ENCODE measurements at regions not wholly inside any gene's neighbourhood (a gene's known extent, or its start where the extent isn't known, plus 50 kb on each side); places are given as distances from the start of the nearest gene placed in this dataset.

DNA sequence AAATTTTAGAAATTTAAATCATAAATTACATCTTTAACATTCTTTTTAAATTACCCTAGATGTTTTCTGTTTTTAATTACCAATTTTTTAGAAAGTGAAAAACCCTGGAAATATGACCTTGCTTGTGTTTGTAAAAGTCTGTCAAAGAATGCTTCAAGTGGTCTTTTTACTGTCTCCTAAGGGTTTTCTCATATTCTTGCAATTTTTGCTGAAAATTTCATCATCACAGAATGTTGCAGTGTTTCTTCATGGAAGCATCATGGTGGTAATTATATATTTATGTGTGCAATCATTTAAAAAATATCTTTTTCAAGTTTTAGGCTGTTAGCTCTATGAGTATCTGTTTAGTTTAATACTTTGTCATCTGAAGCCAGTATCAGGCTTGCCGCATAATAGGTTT is 178.2 kb downstream of the HDGFL1 start:
- Histone ChIP-seq H3K79me2 (ENCODE audit: low read length) (no peaks in the 10 kb centered on the region), H3K9ac (ENCODE audit: low read length) (no peak overlapping the region), H3K4me2 (ENCODE audit: low read length) (no peak overlapping the region), H3K27ac (ENCODE audit: low read length) (no peak overlapping the region), H3K4me3 (ENCODE audit: low read length) (no peak overlapping the region), H2AFZ (ENCODE audit: low read depth, low read length) (no peak overlapping the region), H3K9me3 (ENCODE audit: insufficient read depth, low read length) (no peaks in the 10 kb centered on the region), H3K4me1 (ENCODE audit: low read length) (peaks cover 4% of the 10 kb centered on the region; the same call in 1 of the 2 replicates), H3K27me3 (ENCODE audit: low read depth, low read length) (no peaks in the 10 kb centered on the region), H4K20me1 (ENCODE audit: insufficient read depth, low read length) (no peaks in the 10 kb centered on the region), H3K36me3 (replicated peaks; ENCODE audit: low read depth, low read length) (no peaks in the 10 kb centered on the region)
- TF ChIP-seq, protein P1, sequence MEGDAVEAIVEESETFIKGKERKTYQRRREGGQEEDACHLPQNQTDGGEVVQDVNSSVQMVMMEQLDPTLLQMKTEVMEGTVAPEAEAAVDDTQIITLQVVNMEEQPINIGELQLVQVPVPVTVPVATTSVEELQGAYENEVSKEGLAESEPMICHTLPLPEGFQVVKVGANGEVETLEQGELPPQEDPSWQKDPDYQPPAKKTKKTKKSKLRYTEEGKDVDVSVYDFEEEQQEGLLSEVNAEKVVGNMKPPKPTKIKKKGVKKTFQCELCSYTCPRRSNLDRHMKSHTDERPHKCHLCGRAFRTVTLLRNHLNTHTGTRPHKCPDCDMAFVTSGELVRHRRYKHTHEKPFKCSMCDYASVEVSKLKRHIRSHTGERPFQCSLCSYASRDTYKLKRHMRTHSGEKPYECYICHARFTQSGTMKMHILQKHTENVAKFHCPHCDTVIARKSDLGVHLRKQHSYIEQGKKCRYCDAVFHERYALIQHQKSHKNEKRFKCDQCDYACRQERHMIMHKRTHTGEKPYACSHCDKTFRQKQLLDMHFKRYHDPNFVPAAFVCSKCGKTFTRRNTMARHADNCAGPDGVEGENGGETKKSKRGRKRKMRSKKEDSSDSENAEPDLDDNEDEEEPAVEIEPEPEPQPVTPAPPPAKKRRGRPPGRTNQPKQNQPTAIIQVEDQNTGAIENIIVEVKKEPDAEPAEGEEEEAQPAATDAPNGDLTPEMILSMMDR (IDR thresholded peaks at IDR 0.05; ENCODE audit: low read depth, low read length) = no peak
- no peak for TF ChIP-seq EZH2phosphoT487 (IDR thresholded peaks at IDR 0.05; ENCODE audit: low read depth)

DNA sequence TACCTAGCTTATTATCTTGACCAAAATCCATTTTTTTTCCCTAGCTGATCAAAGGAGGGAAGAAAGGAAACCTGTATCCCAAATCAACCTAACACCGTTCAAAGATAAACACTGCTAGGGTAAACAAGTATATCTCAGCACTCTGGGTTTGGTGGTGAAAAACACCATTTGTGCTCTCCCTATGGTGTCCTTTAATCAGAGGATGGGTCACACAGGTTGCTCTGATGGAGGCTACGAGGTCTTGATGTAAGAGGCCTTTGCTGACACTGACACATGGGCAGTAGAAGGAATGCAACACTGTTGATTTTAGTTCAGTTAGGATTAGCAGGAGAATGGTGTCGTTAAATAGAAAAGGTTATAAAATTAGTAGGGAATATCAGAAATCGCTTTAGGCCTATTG is 179.3 kb downstream of the HDGFL1 start:
- Histone ChIP-seq H3K79me2 (ENCODE audit: low read length) (no peaks in the 10 kb centered on the region), H3K9ac (ENCODE audit: low read length) (no peak overlapping the region), H3K27me3 (ENCODE audit: low read depth, low read length) (no peaks in the 10 kb centered on the region), H3K4me1 (ENCODE audit: low read length) (peaks cover 4% of the 10 kb centered on the region; the same call in 1 of the 2 replicates), H3K9me3 (ENCODE audit: insufficient read depth, low read length) (no peaks in the 10 kb centered on the region), H3K36me3 (replicated peaks; ENCODE audit: low read depth, low read length) (no peaks in the 10 kb centered on the region), H3K4me3 (ENCODE audit: low read length) (no peak overlapping the region), H4K20me1 (ENCODE audit: insufficient read depth, low read length) (no peaks in the 10 kb centered on the region), H2AFZ (ENCODE audit: low read depth, low read length) (no peak overlapping the region), H3K27ac (ENCODE audit: low read length) (no peak overlapping the region), H3K4me2 (ENCODE audit: low read length) (no peak overlapping the region)
- no peak for TF ChIP-seq EZH2phosphoT487 (IDR thresholded peaks at IDR 0.05; ENCODE audit: low read depth)
- TF ChIP-seq, protein P1 (IDR thresholded peaks at IDR 0.05; ENCODE audit: low read depth, low read length) = no peak

DNA sequence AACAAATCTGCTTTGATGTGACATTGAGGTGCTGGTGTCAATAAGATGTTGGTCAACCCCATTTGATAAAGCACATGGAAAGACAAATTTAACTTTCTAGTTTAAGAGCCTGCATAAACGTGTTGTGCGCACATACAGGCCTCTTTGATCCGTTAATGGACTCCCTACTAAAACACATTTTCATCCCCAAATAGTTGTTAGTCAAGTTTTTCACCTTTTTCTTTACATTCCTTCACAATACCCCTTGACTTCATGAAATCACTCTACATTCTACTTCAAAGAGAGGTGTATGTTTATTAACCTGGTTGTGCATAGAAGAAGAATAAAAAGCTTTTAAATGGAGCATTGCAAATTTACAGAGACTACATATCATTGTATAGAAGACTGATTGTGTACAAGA is 180.3 kb downstream of the HDGFL1 start:
- no peaks in the 10 kb centered on the region for H3K36me3 ChIP-seq (replicated peaks; ENCODE audit: low read depth, low read length)
- no peak overlapping the region for H3K4me2 ChIP-seq (ENCODE audit: low read length)
- TF ChIP-seq, protein P1 (IDR thresholded peaks at IDR 0.05; ENCODE audit: low read depth, low read length) = no peak
- no peak for TF ChIP-seq EZH2phosphoT487 (IDR thresholded peaks at IDR 0.05; ENCODE audit: low read depth)
- H3K4me3 ChIP-seq (ENCODE audit: low read length) = no peak overlapping the region
- no peak overlapping the region for H3K27ac ChIP-seq (ENCODE audit: low read length)
- H3K4me1 ChIP-seq (ENCODE audit: low read length) = peaks cover 4% of the 10 kb centered on the region; the same call in 1 of the 2 replicates
- no peak overlapping the region for H3K9ac ChIP-seq (ENCODE audit: low read length)
- no peaks in the 10 kb centered on the region for H3K9me3 ChIP-seq (ENCODE audit: insufficient read depth, low read length)
- H3K27me3 ChIP-seq (ENCODE audit: low read depth, low read length) = no peaks in the 10 kb centered on the region
- H3K79me2 ChIP-seq (ENCODE audit: low read length) = no peaks in the 10 kb centered on the region
- H2AFZ ChIP-seq (ENCODE audit: low read depth, low read length) = no peak overlapping the region
- H4K20me1 ChIP-seq (ENCODE audit: insufficient read depth, low read length) = no peaks in the 10 kb centered on the region

DNA sequence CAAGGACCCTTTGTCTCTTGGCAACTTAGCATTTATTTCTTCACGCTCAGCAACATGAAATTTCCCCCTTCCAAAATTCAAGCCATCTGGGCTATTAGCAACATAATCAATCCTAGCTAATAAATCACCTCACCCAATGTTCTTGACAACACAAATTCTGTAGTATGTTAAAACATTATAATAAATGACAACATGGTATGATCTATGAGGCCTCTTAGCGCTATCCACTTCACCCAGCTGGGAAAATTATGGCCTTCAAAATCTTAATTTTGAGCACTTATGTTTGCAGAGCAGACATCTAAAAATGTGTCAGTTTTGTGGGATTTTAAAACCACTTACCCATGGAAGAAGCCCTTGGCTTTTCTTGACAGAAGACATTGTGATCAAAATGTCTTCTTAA is 181.9 kb downstream of the HDGFL1 start:
- Histone ChIP-seq H3K79me2 (ENCODE audit: low read length) (no peaks in the 10 kb centered on the region), H3K27ac (ENCODE audit: low read length) (no peak overlapping the region), H3K4me1 (ENCODE audit: low read length) (no peaks in the 10 kb centered on the region), H3K9ac (ENCODE audit: low read length) (no peak overlapping the region), H3K4me2 (ENCODE audit: low read length) (no peak overlapping the region), H3K4me3 (ENCODE audit: low read length) (no peak overlapping the region), H3K36me3 (replicated peaks; ENCODE audit: low read depth, low read length) (no peaks in the 10 kb centered on the region), H3K9me3 (ENCODE audit: insufficient read depth, low read length) (no peaks in the 10 kb centered on the region), H3K27me3 (ENCODE audit: low read depth, low read length) (no peaks in the 10 kb centered on the region), H2AFZ (ENCODE audit: low read depth, low read length) (no peak overlapping the region), H4K20me1 (ENCODE audit: insufficient read depth, low read length) (no peaks in the 10 kb centered on the region)
- TF ChIP-seq EZH2phosphoT487 (IDR thresholded peaks at IDR 0.05; ENCODE audit: low read depth) = no peak
- TF ChIP-seq, protein P1 (IDR thresholded peaks at IDR 0.05; ENCODE audit: low read depth, low read length) = no peak

Data from OCI-LY3 (cell line).